SH-SY5Y (cell line): ENCODE measurements at regions not wholly inside any gene's neighbourhood (a gene's known extent, or its start where the extent isn't known, plus 50 kb on each side); places are given as distances from the start of the nearest gene placed in this dataset.

Source experiments
- GATA2 ChIP-seq: IDR thresholded peaks from 2 replicates; pipeline ENCODE4 v1.6.1; 2011; ENCODE audit warnings: mild to moderate bottlenecking, low read depth, low read length
- GATA3 ChIP-seq: IDR thresholded peaks from 2 replicates; pipeline ENCODE4 v1.6.1; 2011; ENCODE audit warnings: low read depth, mild to moderate bottlenecking, low read length, moderate library complexity

DNA sequence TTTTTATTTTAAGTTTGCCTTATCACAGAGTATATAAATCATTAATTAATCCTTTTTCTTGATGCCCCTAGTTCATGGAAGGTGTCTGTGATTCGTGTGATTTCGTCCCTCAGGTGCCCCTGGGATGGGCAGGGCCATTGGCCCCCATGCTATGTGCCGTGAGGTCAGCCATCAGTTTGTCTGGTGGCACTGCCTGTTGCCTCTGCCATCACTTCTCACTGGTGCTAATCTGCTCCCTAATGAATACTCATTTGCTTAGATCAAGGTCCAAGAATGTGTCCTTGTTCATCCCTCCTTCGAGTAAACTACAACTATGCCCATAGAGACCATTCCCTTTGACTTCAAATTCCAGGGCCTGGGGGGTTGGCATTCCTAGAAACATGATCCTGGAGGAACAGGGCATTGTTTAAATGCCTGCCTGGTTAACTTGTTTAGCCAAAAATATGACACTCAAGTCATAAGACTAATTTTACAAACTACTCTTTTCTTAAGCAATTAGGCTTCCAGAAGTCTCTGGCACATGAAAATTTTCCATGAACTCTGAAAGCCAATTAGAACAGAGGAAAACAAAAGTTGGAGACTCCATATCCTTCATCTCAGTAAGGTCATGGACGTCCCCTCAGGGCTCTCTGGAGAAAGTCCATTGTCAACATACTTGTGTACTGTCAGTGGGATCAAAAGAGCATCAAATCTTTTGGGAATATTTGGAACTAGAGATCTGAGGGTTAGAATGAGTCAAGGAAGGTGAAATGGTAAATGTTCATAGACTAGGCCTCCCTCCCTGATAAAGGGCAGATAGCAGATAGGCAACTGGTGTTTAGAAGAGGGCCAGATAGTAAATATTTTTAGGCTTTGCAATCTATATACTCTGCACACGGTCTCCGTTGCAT, 90.9 kb upstream of the PLXNC1 start:
- TF ChIP-seq GATA2 (no peak), GATA3 (no peak)
